H1 (cell line): ENCODE measurements at regions not wholly inside any gene's neighbourhood (a gene's known extent, or its start where the extent isn't known, plus 50 kb on each side); places are given as distances from the start of the nearest gene placed in this dataset.

Experiments used
- HDAC2 ChIP-seq, 2 experiments: fragments of 300-600 bp in 1 of 2; sonication (generic) in 1 of 2; IDR thresholded peaks; 2 replicates each; pipeline ENCODE4 v1.6.1; 2011 to 2012; ENCODE audit warnings: low read depth in 2 of 2, low read length in 2 of 2, mild to moderate bottlenecking in 2 of 2, moderate library complexity in 2 of 2, borderline replicate concordance in 1 of 2, inconsistent platforms in 1 of 2
- RFX5 ChIP-seq: IDR thresholded peaks from 2 replicates; pipeline ENCODE4 v1.6.1; 2011; ENCODE audit warnings: low read depth, low read length, improper control_type of control experiment, borderline replicate concordance
- SIX5 ChIP-seq: IDR thresholded peaks from 2 replicates; pipeline ENCODE4 v1.6.1; 2011; ENCODE audit warnings: mild to moderate bottlenecking, low read depth, low read length
- TCF12 ChIP-seq: IDR thresholded peaks from 2 replicates; pipeline ENCODE4 v1.6.1; 2011; ENCODE audit warnings: low read depth, mild to moderate bottlenecking, low read length
- YY1 ChIP-seq: IDR thresholded peaks from 2 replicates; pipeline ENCODE4 v1.6.1; 2011; ENCODE audit warnings: low read depth, mild to moderate bottlenecking, low read length

- TF ChIP-seq TCF12, result no peak
- TF ChIP-seq HDAC2 (IDR thresholded peaks at IDR 0.05; ENCODE audit: borderline replicate concordance in 1 of 2, low read depth in 2 of 2, low read length in 2 of 2), result no peak
- no peak for TF ChIP-seq RFX5
- TF ChIP-seq SIX5, result no peak
- TF ChIP-seq YY1, result no peak
These were observed 78.3 kb downstream of the POU3F3 start (continued) for GRCh38 chr2:104932243-104932642.
